Neutrophil (primary cell): ENCODE measurements at regions not wholly inside any gene's neighbourhood (a gene's known extent, or its start where the extent isn't known, plus 50 kb on each side); places are given as distances from the start of the nearest gene placed in this dataset.

Experiments used
- H3K27ac ChIP-seq: fragments of 200-600 bp; sonication (generic); 2 replicates; pipeline ENCODE4 v1.5.1; 2016; ENCODE audit warnings: mild to moderate bottlenecking, moderate library complexity
- H3K27me3 ChIP-seq: fragments of 200-600 bp; sonication (generic); 2 replicates; pipeline ENCODE4 v1.6.0; 2016; ENCODE audit warnings: mild to moderate bottlenecking
- H3K36me3 ChIP-seq: fragments of 200-600 bp; sonication (generic); 2 replicates; pipeline ENCODE4 v1.5.1; 2017
- H3K4me1 ChIP-seq, 2 experiments: fragments of 200-600 bp in 1 of 2; sonication (generic) in 1 of 2; 1 replicate in 1 of 2; 2 replicates in 1 of 2; pipeline versions ENCODE4 v1.5.1 to v1.6.1; 2013 to 2016; ENCODE audit warnings: low read depth in 1 of 2, low read length in 1 of 2, mild to moderate bottlenecking in 1 of 2, moderate library complexity in 1 of 2; ENCODE audit not compliant: control insufficient read depth in 1 of 2, insufficient read depth in 1 of 2
- H3K4me3 ChIP-seq, 2 experiments: fragments of 200-600 bp in 1 of 2; sonication (generic) in 1 of 2; 1 replicate in 1 of 2; 2 replicates in 1 of 2; pipeline ENCODE4 v1.5.1; 2013 to 2016; ENCODE audit warnings: low read depth in 1 of 2, low read length in 1 of 2, mild to moderate bottlenecking in 1 of 2, moderate library complexity in 1 of 2
- H3K9me3 ChIP-seq: fragments of 200-600 bp; sonication (generic); 2 replicates; pipeline ENCODE4 v1.5.1; 2016
- TF ChIP-seq, protein P1 (sequence below): fragments of 200-600 bp; sonication (generic); IDR thresholded peaks from 2 replicates; pipeline ENCODE4 v1.5.1; 2016; ENCODE audit warnings: antibody characterized with exemption

DNA sequence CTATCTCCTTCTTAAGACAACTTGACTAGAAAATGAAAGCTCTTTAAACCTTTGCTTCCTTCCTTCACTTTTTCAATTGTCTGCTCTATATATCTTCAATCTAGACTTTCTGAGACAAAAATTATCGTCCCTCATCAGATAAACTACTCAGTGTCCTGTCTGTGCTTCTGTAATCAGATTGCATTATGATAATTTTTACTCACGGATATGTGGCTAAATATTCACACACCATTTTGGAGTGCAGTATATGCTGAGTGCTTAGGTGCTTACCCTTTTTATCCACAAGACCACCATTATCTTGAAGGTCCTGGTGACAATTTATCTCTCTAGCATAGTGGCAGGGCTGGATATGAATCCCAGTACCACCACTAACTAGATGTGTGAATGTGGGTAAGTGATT is 1012.3 kb downstream of the TUSC7 start:
- Histone ChIP-seq H3K27me3 (no peaks in the 10 kb centered on the region), H3K4me3 (no peak overlapping the region), H3K36me3 (no peaks in the 10 kb centered on the region), H3K27ac (no peak overlapping the region), H3K4me1 (no peaks in the 10 kb centered on the region), H3K9me3 (no peaks in the 10 kb centered on the region)
- TF ChIP-seq, protein P1, sequence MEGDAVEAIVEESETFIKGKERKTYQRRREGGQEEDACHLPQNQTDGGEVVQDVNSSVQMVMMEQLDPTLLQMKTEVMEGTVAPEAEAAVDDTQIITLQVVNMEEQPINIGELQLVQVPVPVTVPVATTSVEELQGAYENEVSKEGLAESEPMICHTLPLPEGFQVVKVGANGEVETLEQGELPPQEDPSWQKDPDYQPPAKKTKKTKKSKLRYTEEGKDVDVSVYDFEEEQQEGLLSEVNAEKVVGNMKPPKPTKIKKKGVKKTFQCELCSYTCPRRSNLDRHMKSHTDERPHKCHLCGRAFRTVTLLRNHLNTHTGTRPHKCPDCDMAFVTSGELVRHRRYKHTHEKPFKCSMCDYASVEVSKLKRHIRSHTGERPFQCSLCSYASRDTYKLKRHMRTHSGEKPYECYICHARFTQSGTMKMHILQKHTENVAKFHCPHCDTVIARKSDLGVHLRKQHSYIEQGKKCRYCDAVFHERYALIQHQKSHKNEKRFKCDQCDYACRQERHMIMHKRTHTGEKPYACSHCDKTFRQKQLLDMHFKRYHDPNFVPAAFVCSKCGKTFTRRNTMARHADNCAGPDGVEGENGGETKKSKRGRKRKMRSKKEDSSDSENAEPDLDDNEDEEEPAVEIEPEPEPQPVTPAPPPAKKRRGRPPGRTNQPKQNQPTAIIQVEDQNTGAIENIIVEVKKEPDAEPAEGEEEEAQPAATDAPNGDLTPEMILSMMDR = no peak

DNA sequence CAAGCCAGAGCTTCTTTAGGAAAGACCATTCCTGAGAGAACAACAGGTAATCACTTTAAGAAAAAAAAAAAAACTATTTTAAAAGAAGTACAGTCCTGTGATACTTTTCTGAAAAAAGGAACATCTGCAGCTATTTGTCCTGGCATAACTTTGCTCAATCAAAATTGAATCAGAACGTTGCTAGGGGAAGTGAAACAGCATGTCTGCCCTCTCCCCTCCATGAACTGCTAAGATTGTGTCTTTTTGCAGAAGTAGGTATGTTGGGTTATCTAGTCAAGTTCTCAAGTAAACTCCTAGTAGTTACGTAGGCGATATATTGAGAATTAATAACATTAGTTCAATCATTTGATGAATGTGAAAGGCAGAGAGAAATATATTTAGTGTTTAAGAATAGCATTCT is 1013.3 kb downstream of the TUSC7 start:
- Histone ChIP-seq H3K27me3 (no peaks in the 10 kb centered on the region), H3K4me3 (no peak overlapping the region), H3K9me3 (no peaks in the 10 kb centered on the region), H3K27ac (no peak overlapping the region), H3K36me3 (no peaks in the 10 kb centered on the region), H3K4me1 (no peaks in the 10 kb centered on the region)
- TF ChIP-seq, protein P1 = no peak

DNA sequence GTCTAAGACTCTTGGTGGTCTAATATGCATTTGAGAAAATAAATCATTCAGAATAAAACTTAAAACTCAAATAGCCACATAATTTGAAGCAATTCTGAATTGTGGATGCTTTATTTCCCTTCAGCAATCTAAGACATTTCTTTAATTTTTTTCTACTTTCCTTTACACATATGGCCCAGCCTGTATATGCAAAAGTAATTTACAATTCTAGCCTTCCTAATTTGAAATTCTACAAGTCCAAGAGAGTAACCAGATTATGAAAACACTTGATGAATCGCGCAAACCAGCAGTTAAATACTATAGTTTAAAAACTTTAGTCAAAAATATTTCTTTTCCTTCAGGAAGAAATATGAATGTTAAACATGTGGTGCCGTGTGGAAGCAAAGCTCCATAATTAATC is 1014.2 kb downstream of the TUSC7 start:
- Histone ChIP-seq H3K27ac (no peak overlapping the region), H3K27me3 (no peaks in the 10 kb centered on the region), H3K36me3 (no peaks in the 10 kb centered on the region), H3K4me3 (no peak overlapping the region), H3K9me3 (no peaks in the 10 kb centered on the region), H3K4me1 (no peaks in the 10 kb centered on the region)
- TF ChIP-seq, protein P1 = no peak

DNA sequence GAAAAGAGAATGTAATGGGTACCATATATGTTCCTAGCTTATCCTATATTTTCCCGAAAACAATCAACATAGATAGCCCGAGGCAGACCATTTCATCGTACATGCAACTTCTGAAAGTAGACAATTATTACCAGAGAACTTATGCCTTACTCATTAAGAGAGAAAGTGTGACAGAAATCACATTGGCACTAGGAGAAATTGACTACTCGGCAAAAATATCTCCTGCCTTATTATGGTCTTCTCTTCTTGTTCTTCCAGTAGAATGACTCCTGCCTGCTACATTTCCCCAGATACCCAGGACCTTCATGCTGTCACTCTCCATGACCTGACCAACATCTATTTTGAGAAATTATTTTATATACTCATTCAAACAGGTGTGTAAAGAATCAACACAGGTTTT is 1015.7 kb downstream of the TUSC7 start:
- H3K27me3 ChIP-seq = no peaks in the 10 kb centered on the region
- no peak overlapping the region for H3K4me3 ChIP-seq
- no peaks in the 10 kb centered on the region for H3K36me3 ChIP-seq
- TF ChIP-seq, protein P1 = no peak
- H3K27ac ChIP-seq = no peak overlapping the region
- H3K9me3 ChIP-seq = no peaks in the 10 kb centered on the region
- no peaks in the 10 kb centered on the region for H3K4me1 ChIP-seq

DNA sequence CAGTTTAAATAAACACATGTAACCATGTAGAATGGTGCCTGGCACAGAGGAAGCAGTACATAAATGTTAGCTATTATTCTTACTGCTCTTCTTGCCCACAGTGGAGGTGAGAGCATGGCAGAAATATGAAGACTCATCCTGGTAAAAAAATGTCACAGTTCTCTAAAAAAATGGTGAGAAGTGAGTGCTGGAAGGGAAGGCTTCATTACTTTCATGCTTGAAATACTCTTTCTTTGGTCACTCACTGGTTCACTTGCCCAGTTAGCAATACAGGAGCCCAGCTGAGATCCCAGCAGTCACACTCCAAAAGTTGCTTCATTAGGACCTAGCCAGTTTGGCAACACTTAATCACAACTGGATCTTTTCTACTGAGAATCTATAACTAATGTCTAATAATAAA is 1017.2 kb downstream of the TUSC7 start:
- Histone ChIP-seq H3K27me3 (no peaks in the 10 kb centered on the region), H3K27ac (no peak overlapping the region), H3K9me3 (no peaks in the 10 kb centered on the region), H3K4me3 (no peak overlapping the region), H3K36me3 (no peaks in the 10 kb centered on the region), H3K4me1 (no peaks in the 10 kb centered on the region)
- TF ChIP-seq, protein P1 = no peak

DNA sequence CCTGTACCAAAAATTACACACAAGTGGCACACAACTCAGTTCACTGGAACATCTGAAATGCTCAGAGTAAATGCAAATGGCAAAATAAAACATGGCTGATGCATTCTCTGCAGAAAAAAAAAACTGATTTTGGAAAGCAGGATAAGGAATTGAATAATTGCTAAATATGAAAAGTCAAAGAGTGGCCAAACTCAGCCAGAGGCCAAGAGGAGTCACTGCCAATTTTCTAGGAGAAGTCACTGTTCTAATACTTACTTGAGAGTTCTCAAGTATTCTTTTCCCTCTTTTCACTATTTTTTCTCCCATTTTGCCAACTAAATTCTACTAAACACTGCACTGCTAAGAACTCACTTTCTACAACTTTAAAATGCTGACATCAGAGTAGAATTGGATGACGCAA is 1018.6 kb downstream of the TUSC7 start:
- Histone ChIP-seq H3K27me3 (no peaks in the 10 kb centered on the region), H3K36me3 (no peaks in the 10 kb centered on the region), H3K9me3 (no peaks in the 10 kb centered on the region), H3K4me3 (no peak overlapping the region), H3K27ac (no peak overlapping the region), H3K4me1 (no peaks in the 10 kb centered on the region)
- TF ChIP-seq, protein P1 = no peak
